ENCODE measurements at regions not wholly inside any gene's neighbourhood (a gene's known extent, or its start where the extent isn't known, plus 50 kb on each side); places are given as distances from the start of the nearest gene placed in this dataset.

DNA sequence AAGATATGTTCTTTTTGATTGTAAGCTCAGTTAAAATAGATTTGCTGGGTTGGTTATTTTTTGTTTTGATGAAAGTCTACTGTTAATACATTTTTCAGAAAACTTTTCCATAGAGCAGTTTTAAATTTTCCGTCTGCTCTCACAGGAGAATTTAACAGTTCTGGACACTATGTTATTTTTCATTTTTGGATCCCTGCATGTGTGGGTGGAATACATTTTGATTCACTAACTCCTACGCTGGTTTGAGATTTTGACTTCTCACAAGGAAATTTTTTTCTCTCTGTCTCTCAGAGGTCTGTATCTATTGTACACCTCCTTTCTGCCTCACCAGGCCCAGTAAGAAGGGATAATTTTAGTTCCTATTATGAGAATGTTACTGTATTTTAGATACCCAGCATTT is 502.4 kb downstream of the CDH10 start:
- no peak for DNase-seq (ENCODE audit: low read depth, low spot score)
- no peak overlapping the region for H3K4me3 Mint-ChIP-seq
- no peaks in the 10 kb centered on the region for H3K4me1 Mint-ChIP-seq
- H3K27me3 Mint-ChIP-seq (ENCODE audit: low read depth), result no peaks in the 10 kb centered on the region
- TF ChIP-seq, protein P1, sequence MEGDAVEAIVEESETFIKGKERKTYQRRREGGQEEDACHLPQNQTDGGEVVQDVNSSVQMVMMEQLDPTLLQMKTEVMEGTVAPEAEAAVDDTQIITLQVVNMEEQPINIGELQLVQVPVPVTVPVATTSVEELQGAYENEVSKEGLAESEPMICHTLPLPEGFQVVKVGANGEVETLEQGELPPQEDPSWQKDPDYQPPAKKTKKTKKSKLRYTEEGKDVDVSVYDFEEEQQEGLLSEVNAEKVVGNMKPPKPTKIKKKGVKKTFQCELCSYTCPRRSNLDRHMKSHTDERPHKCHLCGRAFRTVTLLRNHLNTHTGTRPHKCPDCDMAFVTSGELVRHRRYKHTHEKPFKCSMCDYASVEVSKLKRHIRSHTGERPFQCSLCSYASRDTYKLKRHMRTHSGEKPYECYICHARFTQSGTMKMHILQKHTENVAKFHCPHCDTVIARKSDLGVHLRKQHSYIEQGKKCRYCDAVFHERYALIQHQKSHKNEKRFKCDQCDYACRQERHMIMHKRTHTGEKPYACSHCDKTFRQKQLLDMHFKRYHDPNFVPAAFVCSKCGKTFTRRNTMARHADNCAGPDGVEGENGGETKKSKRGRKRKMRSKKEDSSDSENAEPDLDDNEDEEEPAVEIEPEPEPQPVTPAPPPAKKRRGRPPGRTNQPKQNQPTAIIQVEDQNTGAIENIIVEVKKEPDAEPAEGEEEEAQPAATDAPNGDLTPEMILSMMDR (conservative IDR thresholded peaks at IDR 0.05), result no peak
- no peaks in the 10 kb centered on the region for H3K36me3 Mint-ChIP-seq (ENCODE audit: low read depth)
- H3K27ac Mint-ChIP-seq (ENCODE audit: unreplicated experiment), result no peak overlapping the region
- H3K9me3 Mint-ChIP-seq, result peaks cover 3% of the 10 kb centered on the region

GRCh38 chr5:24145806-24146205 is 499.0 kb downstream of the CDH10 start:
- Mint-ChIP-seq H3K4me3 (no peak overlapping the region), H3K27me3 (ENCODE audit: low read depth) (no peaks in the 10 kb centered on the region), H3K36me3 (ENCODE audit: low read depth) (no peaks in the 10 kb centered on the region), H3K4me1 (no peaks in the 10 kb centered on the region), H3K9me3 (peaks cover under 1% of the 10 kb centered on the region), H3K27ac (ENCODE audit: unreplicated experiment) (no peak overlapping the region)
- no peak for DNase-seq (ENCODE audit: low read depth, low spot score)
- TF ChIP-seq, protein P1 (conservative IDR thresholded peaks at IDR 0.05), result no peak

DNA sequence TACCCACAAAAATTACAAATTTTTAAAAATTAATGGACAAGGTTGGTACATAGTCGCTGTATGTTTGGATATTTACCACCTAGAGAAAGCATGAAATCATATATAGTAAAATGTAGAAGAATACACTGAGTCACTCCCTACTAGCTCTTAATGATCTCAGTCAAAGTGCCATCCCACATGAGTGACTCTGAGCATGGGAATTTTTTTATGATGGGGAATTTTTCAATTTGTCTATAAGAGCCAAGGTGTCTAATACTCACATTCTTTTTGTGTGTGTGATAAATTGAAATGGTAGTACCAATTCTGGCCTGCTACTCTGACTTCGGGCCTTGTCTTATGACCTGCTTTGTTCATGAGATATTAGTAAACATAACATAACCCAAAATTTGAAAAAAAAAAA is 483.2 kb downstream of the CDH10 start:
- Mint-ChIP-seq H3K9me3 (no peaks in the 10 kb centered on the region), H3K27ac (ENCODE audit: unreplicated experiment) (no peak overlapping the region), H3K4me3 (no peak overlapping the region), H3K36me3 (ENCODE audit: low read depth) (no peaks in the 10 kb centered on the region), H3K27me3 (ENCODE audit: low read depth) (no peaks in the 10 kb centered on the region), H3K4me1 (no peaks in the 10 kb centered on the region)
- no peak for DNase-seq (ENCODE audit: low read depth, low spot score)
- TF ChIP-seq, protein P1 (conservative IDR thresholded peaks at IDR 0.05), result no peak

DNA sequence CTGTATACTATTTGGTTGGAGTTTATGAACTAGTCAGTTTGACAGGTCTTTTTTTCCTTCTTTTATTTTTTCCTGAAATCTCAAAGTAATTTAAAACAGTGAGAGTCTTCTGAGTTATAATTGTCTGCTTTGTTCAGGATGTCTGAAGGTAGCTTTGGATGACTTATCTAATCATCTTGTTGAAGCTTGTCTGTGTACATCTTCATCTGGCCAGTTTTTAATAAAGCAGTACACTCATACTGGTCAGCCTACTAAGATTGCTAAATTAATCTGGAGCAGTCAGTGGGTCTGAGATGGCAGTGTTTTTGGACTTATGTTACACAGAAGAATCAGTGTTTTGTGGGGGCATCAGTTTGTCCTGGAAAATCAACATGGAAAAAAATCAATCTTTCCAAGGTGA is 482.4 kb downstream of the CDH10 start:
- no peaks in the 10 kb centered on the region for H3K36me3 Mint-ChIP-seq (ENCODE audit: low read depth)
- no peak overlapping the region for H3K27ac Mint-ChIP-seq (ENCODE audit: unreplicated experiment)
- no peak for DNase-seq (ENCODE audit: low read depth, low spot score)
- no peaks in the 10 kb centered on the region for H3K4me1 Mint-ChIP-seq
- H3K27me3 Mint-ChIP-seq (ENCODE audit: low read depth), result no peaks in the 10 kb centered on the region
- no peak overlapping the region for H3K4me3 Mint-ChIP-seq
- no peaks in the 10 kb centered on the region for H3K9me3 Mint-ChIP-seq
- TF ChIP-seq, protein P1 (conservative IDR thresholded peaks at IDR 0.05), result no peak

DNA sequence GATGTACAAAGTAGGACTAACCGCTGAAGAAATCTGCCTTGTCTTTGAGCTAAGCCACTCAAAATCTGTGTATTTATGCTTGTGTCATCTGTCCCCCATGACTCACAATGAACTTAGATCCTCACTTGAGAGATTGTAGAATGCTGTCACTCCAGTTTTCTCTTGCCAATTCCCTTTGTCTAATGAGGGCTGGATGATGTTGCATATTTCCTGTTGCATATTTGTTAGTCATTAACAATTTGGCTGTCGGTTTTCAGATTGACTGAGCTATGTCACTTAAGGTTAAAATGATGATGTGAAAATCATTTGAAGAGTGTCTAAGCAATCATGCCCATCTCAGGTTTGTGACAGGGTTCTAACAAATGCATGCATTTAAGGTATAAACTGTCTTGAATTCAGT is 481.7 kb downstream of the CDH10 start:
- DNase-seq (ENCODE audit: low read depth, low spot score), result no peak
- Mint-ChIP-seq H3K27me3 (ENCODE audit: low read depth) (no peaks in the 10 kb centered on the region), H3K36me3 (ENCODE audit: low read depth) (no peaks in the 10 kb centered on the region), H3K4me3 (no peak overlapping the region), H3K27ac (ENCODE audit: unreplicated experiment) (no peak overlapping the region), H3K4me1 (no peaks in the 10 kb centered on the region), H3K9me3 (no peaks in the 10 kb centered on the region)
- TF ChIP-seq, protein P1 (conservative IDR thresholded peaks at IDR 0.05), result no peak

DNA sequence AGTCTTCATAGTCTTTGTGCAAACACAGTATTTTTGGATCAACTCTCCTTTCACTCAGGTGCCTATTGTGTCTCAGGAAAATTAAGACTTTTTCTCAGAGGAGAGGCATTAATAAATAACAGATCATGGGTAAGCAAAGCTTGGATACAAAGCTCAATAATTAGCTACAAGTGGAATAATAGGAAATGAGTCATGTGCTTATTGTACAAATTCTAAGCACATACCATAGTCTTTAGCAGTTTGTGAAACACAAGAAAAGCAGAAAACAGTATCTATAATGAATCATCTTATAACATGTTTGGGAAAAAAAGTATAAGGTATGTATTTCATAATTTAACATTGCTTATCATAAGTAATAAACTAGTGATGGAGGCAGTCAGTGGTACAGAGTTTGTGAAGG is 477.0 kb downstream of the CDH10 start:
- no peaks in the 10 kb centered on the region for H3K27me3 Mint-ChIP-seq (ENCODE audit: low read depth)
- TF ChIP-seq, protein P1 (conservative IDR thresholded peaks at IDR 0.05), result no peak
- H3K4me3 Mint-ChIP-seq, result no peak overlapping the region
- no peaks in the 10 kb centered on the region for H3K4me1 Mint-ChIP-seq
- H3K36me3 Mint-ChIP-seq (ENCODE audit: low read depth), result no peaks in the 10 kb centered on the region
- H3K27ac Mint-ChIP-seq (ENCODE audit: unreplicated experiment), result no peak overlapping the region
- no peaks in the 10 kb centered on the region for H3K9me3 Mint-ChIP-seq
- DNase-seq (ENCODE audit: low read depth, low spot score), result no peak

Data from neural crest cell (in vitro differentiated cells).